ENCODE measurements at regions not wholly inside any gene's neighbourhood (a gene's known extent, or its start where the extent isn't known, plus 50 kb on each side); places are given as distances from the start of the nearest gene placed in this dataset.

DNA sequence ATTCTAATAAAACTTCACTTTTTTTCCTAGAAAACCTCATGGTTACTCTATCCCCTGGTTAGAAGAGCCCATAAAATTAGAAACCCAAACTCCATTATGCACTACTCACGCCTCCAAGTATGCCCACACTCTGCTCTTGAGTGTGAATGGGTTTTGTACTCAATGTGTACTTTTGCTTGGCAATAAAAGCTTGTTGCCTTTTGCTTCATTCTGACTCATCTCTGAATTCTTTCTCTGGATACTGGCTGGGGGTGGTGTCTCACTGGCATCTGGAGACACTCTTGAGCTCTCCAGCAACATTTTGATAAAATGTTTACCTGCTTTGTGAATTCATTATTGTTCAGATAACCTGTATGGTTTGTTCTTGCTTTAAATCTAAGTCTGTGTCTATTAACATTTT is 963.3 kb downstream of the TRAM1L1 start:
- TF ChIP-seq, protein P1, sequence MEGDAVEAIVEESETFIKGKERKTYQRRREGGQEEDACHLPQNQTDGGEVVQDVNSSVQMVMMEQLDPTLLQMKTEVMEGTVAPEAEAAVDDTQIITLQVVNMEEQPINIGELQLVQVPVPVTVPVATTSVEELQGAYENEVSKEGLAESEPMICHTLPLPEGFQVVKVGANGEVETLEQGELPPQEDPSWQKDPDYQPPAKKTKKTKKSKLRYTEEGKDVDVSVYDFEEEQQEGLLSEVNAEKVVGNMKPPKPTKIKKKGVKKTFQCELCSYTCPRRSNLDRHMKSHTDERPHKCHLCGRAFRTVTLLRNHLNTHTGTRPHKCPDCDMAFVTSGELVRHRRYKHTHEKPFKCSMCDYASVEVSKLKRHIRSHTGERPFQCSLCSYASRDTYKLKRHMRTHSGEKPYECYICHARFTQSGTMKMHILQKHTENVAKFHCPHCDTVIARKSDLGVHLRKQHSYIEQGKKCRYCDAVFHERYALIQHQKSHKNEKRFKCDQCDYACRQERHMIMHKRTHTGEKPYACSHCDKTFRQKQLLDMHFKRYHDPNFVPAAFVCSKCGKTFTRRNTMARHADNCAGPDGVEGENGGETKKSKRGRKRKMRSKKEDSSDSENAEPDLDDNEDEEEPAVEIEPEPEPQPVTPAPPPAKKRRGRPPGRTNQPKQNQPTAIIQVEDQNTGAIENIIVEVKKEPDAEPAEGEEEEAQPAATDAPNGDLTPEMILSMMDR (IDR thresholded peaks at IDR 0.05): no peak
- TF ChIP-seq ZFX (IDR thresholded peaks at IDR 0.05; ENCODE audit: borderline replicate concordance): no peak

All from 22Rv1 (cell line).